Kidney glomerular epithelial cell (primary cell): ENCODE measurements at regions not wholly inside any gene's neighbourhood (a gene's known extent, or its start where the extent isn't known, plus 50 kb on each side); places are given as distances from the start of the nearest gene placed in this dataset.
A peak's percentile ranks its signal among the peaks of the same experiment; 100 is the strongest.

Source experiments
- DNase-seq: peaks from one replicate; lab custom pipeline; 2025; lab: John Stamatoyannopoulos, UW

DNA sequence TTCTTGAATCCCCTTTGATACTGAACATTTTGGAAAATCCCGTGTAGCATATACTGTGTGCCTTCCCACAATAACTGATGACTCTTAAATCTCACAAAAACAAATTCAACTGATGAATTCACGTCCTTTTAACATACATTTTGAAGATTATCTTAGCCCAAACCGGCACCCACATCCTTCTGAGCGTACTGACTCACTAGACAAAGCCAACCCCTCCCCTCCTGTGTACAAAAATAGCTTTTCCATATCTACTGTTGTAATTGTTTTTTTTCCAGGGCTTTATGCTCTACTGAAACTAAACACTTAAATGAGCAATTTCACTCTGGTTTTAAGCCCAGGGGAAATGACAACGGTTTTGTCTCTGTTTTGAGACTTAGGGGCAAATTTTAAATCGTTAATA lies 109.4 kb upstream of the ATF7IP start:
- no peak for DNase-seq

DNA sequence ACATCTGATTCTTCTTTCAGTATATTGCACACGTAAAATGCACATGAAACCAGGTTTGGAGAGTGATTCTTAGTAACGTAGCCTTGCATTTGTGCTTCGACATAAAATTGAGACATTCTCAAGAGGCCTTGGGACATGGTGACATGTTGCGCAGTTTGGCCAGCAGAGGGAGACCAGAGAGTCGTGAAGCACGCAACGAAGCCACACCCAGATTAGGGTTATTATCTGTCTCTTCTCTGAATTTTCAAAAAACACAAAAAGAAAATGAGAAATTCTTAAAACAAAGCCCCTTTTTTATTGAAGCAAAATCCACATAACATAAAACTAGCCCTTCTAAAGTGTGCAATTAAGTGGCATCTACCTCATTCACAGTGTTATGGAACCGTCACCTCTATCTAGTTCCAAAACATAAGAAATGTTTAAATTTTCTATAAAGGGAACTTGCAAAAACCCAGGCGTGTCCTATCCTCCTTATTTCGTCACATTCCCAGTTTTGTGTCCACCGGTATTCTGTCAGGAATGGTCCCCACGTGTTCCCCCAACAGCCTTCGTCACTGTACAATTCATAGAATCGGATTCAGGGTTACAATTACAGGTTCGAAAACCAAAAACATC lies 108.8 kb upstream of the ATF7IP start:
- DNase-seq = peak; percentile 59

DNA sequence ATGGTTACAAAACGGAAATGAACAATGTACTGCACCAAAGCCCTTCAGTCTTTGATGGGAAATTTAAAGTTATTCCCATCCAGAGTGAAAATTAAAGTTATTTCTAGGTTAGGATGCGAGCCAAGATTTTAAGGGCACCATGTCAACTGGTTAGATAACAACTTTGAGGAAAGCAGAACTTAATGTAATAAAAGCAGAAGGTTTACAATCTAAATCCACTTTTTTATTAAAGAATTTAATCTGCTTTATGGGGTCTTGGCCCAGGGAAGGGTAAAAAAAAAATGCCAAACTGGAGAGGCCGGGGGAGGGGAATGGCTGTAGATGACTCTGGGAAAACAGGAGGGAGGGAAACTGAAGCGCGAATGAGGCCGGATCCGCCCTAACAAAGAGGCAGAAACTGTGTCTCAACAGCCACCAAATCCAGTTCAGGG lies 108.2 kb upstream of the ATF7IP start:
- peak; percentile 56 for DNase-seq

- peak; percentile 94 for DNase-seq
These were observed 107.5 kb upstream of the ATF7IP start for GRCh38 chr12:14257734-14258574.

DNA sequence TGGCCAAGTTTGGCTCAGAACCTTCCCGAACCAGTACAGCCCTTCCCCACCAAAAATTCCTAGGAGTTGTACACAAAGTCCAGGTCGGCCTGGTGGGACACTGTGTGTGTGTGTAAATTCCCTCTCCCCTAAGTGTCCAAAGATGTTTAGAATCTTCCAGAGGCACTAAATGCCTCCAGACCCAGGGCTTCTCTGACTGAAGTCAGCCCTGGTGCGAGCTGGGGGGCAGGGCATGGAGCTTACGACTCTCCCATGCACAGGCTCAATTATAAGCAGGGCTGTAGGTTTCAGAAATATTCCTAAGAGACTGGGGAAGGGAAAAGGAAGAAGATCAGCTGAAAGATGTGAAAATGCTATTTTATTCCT lies 106.9 kb upstream of the ATF7IP start:
- no peak for DNase-seq

DNA sequence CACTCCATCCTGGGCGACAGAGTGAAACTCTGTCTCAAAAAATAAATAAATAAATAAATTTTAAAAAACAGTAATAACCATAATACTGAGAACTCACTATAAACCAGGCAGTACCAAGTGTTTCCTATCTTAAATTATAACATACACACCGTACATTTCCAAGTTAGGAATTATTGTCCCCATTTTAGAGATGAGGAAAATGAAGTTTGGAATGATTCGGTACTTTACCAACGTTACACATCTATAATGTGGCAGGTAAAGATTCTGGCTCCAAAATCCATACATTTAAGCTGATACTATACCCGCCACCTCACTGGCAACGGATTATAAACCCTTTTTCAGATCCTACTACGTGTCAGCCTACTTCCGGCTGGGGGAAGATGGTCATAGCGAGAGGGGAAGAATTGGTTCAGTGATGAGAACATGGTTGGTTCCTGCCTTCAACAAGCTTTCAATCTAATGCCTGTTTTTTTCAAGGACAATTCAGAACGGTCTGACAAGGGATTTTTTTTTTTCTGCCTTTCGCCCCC lies 105.9 kb upstream of the ATF7IP start:
- DNase-seq = no peak

DNA sequence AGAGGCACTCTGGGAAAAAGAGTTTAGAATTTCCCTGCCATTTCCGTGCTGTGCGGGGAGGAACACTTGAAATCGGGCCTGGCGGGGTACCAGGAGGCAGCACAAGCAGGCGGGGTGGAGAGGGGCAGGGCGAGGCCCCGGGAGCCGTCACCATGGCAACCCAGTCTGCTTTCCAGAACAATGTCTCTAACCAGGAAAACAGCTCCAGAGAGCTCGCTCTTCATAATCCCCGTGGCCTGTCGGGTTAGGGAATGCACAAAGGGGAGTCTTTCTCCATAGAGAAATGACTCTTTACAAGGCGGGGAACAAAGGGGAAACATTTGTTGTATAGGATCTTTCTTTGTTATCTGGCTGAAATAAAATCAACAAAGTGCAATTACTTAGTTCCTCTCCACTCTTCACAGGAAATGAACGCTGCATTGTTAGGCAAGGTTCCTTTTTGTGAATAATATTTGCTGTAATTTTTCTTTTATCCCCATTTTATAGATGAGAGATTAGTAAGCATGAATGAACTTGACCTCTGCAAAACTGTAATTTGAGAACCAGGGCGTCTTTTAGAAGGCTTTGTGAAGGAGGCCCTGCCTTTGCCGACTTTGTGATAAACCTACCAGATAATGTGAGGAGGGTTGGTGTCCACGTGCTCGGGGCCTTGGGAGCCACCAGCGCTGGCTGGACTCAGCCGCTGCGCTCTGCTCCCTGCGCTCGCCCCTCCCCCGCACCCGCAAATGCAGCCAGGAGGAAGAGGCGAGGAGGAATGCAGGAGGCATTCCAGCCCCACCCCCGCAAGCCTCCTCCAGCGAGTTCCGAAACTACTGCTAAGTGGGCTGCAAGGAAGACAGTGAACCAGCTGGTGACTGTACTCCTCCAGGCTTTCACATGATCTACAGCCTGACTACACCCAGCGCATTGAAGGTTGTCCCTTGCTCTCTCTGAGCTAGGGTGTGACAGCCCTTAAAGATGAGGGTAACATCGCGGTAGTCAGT lies 105.2 kb upstream of the ATF7IP start:
- peak; percentile 77 for DNase-seq

DNA sequence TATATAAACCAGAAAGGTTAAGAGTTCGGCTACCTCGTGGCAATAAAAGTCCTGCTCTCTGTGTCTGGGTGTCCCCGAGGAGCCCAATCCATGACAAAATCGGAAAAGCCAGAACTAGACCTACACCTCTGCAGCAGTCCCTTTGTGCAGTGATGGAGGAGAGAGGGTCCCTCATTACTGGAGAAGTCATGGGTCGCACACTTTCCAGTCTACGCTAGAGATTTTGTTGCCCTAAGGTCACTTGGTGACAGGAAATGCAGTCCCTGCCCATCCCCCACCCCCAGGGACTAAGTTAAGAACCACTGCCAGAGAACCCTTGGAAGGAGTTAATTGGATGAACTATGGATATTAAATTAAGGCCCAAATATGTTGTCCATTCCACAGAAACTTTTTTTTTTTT lies 104.4 kb upstream of the ATF7IP start:
- DNase-seq = no peak

DNA sequence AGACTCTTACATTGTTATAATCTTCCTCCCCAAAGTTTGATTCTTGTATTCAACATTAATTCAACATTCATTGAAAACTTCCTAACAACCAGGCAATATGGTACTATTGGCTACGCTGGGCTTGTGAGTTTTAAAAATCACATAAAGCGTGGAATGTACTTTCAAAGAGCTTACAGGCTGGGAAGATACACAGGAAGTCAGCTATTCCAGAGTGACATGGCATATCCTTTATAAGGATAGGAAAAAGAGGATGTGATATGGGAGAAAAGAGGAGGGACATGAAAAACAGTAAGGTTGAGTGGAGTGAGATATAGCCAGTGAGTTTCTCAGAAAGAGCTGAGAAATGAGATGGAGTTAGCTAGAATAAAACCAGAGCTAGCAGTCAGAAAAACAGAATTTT lies 103.6 kb upstream of the ATF7IP start:
- no peak for DNase-seq

- no peak for DNase-seq
These were observed 102.5 kb upstream of the ATF7IP start for GRCh38 chr12:14262771-14263511.

- DNase-seq = no peak
These were observed 101.7 kb upstream of the ATF7IP start for GRCh38 chr12:14263742-14264141.

DNA sequence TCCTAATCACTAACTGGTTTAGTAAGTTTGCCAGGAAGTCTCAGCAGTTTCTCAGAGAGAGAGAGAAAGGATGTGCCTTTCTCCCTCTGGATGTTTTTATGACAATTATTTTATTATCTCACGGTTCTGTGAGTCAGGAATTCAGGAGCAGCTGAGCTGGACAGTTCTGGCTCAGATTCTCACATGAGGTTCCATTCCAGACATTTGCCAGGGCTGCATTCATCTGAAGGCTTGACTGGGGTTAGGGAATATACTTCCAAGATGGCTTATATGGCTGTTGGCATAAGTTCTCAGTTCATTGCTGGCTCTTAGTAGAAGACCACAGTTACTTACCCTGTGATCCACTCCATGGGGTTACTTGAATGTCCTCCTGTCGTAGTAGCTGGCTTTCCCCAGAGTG lies 101.2 kb upstream of the ATF7IP start:
- no peak for DNase-seq

- DNase-seq = no peak
These were observed 100.7 kb upstream of the ATF7IP start for GRCh38 chr12:14264778-14265177.

DNA sequence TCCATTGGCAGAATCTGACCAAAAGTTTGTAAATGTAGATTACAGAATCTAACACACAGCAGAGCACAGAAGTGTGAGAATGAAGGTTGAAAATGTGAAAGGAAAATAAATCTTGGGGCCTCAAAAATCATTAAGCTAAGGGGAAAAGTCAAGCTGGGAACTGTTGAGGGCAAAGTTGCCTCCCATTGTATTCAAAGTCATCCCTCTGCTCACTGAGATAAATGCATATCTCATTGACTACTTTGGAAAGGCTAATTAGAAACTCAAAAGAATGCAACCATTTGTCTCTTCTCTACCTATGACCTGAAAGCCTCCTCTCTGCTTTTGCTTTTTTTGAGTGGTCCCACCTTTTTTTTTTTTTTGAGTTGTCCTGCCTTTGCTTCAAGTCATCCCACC lies 97.4 kb upstream of the ATF7IP start:
- no peak for DNase-seq

- no peak for DNase-seq
These were observed 95.1 kb upstream of the ATF7IP start for GRCh38 chr12:14270392-14270791.

DNA sequence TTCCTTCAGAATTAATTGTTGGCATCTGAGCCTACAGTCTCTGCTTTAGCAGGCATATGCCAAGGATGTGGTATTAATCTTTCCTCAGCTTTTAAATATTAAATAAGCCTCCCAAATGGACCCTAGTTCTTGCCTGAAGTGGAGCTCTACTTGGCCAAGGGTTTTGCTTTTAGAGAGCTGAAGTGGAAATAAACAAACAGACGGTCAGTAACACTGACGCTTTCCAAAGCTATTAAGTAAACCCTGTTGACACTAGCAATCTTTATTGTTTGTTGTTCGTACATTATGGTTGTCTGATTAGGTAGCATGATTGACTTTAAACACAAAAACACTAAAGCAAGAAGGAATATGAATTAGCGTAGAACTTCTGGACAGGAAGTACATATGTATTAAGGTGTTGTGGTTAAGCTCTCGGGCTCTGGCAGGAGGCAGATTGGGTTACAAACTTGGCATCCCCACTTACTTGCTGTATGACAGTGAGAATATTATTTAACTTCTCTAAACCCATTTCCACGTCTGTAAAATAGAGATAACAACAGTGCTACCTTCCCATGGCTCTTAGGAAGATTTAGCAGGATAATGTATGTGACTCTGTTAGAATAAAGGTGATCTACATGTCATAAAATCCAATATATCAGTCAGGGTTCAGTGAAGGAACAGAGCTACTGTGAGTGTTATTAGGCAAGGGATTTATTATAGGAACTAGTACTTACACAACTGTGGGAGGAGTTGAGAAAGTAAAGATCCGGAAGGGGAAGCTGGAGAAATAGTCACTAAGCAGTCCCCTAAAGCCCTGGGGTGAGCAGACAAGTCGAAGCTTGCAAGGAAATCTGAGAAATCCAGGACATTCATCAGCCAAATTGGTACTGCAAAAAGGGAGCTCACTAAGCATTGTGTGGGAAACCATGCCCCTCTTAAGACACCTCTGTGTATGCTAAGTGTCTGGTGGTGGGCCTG lies 92.2 kb upstream of the ATF7IP start:
- DNase-seq = no peak

- no peak for DNase-seq
These were observed 91.6 kb upstream of the ATF7IP start for GRCh38 chr12:14273913-14274311.

GRCh38 chr12:14275111-14275510 lies 90.4 kb upstream of the ATF7IP start:
- no peak for DNase-seq

- DNase-seq = no peak
These were observed 89.6 kb upstream of the ATF7IP start for GRCh38 chr12:14275886-14276285.

DNA sequence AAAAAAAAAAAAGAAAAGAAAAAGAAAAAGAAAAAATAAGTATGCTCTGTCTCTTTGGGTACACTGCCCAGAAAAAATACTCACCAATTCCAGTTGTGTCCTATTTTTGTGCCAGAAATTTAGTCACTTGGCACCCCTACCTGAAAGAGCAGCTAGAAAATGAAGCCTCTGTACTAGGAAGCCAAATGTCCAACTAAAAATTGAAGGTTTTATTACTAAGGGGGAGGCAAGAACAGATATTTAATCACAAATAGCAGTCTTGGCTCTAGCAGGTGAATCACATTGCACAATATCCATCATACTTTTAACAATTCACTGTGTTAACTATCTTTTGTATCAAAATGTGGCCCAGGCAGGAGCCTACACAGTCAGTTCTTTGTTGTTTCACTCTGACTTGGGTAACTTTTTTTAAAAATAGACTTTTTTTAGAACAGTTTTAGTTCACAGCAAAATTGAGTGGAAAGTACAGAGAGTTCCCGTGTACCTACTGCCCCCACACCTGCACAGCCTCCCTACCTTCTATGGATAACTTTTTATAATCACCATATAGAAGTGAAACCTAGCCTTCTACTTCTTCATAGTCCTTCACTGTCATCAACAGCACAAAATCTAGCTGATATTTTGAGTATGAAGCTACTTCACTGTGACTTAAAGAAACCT lies 87.1 kb upstream of the ATF7IP start:
- no peak for DNase-seq
